GM20000 (cell line): ENCODE measurements at regions not wholly inside any gene's neighbourhood (a gene's known extent, or its start where the extent isn't known, plus 50 kb on each side); places are given as distances from the start of the nearest gene placed in this dataset.

Experiments
- DNase-seq: peaks from one replicate; pipeline ENCODE4 v3.0.0; 2012; ENCODE audit warnings: low spot score
- TF ChIP-seq, protein P1 (sequence below): IDR thresholded peaks from 2 replicates; pipeline ENCODE4 v1.5.1; 2012; ENCODE audit warnings: mild to moderate bottlenecking, control low read depth; ENCODE audit errors: extremely low read depth, missing control alignments

DNA sequence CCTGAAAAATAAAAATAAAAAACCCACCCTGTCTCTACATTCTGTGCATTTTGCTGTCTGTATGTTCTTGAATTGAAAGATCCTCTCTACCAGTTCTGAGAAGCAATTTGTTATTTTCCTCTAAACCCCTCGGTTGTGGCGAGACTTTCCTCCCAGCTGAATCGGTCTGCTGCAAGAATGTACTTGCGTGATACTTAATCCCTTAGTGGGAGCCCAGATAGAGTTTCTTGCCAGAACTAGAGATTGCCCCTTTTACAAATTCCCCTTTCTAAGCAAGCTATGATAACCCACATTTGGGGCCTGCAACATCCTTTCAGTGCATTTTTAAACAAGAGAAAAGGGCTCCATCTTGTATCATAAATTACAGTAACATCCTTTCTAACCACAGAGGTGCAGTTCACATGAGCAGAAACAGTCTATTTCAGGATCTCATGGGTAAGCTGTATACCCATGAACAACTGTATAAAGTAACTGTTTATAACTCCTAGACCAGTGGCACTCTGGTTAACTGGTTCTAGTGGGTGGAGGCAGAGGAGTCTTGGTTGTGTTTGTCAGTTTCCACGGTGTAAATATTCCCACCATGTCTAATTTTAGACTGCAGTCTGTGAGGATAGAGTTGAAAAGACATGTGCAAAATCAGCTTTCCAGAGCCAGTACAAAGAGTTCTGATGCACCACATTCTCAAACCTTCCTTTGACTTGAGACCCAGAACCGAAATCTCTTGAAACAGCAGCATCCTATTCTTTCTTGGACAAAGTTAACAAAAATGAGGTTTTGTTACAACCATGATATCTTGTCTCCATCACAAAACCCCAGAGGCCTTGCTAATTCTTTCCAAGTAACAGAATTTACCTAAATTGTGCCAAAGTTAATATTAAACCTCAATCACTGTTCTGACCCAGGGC, 113.1 kb upstream of the ZNF217 start:
- peak; percentile 40 for DNase-seq
- TF ChIP-seq, protein P1, sequence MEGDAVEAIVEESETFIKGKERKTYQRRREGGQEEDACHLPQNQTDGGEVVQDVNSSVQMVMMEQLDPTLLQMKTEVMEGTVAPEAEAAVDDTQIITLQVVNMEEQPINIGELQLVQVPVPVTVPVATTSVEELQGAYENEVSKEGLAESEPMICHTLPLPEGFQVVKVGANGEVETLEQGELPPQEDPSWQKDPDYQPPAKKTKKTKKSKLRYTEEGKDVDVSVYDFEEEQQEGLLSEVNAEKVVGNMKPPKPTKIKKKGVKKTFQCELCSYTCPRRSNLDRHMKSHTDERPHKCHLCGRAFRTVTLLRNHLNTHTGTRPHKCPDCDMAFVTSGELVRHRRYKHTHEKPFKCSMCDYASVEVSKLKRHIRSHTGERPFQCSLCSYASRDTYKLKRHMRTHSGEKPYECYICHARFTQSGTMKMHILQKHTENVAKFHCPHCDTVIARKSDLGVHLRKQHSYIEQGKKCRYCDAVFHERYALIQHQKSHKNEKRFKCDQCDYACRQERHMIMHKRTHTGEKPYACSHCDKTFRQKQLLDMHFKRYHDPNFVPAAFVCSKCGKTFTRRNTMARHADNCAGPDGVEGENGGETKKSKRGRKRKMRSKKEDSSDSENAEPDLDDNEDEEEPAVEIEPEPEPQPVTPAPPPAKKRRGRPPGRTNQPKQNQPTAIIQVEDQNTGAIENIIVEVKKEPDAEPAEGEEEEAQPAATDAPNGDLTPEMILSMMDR, result no peak

DNA sequence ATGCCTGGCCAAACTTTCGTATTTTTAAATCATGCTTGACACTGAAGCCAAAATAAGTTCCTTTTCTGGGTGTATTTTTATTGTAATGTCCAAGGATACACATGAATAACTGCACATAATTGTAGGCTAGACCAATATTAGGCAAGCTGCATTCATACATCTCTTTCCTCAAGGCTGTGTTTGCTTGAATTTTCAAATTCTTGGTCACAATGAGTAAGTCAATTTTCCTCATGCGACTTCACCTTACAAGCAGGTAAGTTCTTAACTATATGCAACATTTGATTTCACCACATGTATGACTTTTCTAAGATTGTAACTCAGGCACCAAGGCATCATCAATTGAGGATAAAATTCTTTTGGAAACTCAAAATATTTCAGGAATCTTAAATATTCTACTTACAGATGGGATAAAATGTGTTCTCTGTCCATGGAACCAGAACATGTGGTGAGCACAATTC, 112.4 kb upstream of the ZNF217 start:
- TF ChIP-seq, protein P1, result no peak
- DNase-seq, result no peak

DNA sequence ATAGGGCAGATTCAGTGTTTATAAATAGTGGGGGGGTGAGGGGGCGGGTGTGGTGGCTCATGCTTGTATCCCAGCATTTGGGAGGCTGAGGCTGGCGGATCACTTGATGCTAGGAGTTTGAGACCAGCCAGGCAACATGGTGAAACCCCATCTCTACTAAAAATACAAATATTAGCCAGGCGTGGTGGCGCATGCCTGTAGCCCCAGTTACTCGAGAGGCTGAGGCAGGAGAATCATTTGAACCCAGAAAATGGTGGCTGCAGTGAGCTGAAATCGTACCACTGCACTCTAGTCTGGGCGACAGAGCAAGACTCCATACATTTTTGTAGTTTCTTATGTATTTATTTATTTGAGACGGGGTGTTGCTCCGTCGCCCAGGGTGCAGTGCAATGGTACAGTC, 109.0 kb upstream of the ZNF217 start:
- TF ChIP-seq, protein P1, result no peak
- no peak for DNase-seq

DNA sequence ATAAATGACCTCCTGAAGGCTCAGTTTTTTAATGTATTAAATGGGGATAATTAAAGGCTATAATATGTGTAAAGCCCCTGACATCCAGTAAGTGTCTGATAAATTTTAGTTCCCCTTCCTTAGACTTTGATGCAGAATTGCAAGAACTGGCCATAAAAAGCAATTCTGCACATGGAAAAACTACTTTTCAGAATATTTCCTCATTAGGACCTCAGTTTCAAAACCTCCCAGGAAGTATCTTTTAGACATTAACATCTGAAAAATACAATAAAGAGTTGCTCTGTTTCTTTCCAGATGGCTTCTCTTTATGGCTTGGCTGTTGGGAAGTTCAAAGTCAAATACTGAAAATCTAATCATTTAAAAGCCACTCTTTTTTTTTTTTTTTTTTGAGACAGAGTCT, 106.3 kb upstream of the ZNF217 start:
- no peak for DNase-seq
- TF ChIP-seq, protein P1, result no peak

DNA sequence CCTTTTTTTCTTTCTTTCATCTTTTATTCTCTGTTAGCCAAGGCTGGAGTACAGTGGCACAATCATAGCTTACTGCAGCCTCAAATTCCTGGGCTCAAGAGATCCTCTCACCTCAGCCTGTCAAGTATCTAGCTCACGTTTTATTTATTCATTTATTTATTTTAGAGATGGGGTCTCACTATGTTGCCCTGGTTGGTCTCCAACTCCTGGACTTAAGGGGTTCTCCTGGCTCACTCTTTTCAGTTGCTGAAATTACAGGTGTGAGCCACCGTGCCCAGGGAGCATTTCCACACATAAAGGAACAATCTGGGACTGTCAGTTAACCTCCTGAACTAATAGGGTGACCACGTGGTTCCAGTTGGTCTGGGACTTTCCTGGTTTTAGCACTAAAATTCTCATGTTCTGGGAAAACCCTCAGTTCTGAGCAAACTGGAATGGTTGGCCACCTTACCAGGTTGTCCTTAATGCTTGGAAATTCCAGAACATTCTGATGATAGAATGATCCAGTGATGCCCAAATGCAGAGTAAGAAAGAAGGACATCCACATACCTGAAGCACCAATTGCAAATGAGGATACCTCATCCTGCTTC, 105.5 kb upstream of the ZNF217 start:
- DNase-seq, result no peak
- TF ChIP-seq, protein P1, result no peak

- TF ChIP-seq, protein P1, result no peak
- DNase-seq, result no peak
Measured at GRCh38 chr20:53698371-53698978, 104.8 kb upstream of the ZNF217 start.

- DNase-seq, result no peak
- TF ChIP-seq, protein P1, result no peak
Measured at GRCh38 chr20:53695797-53696527, 102.3 kb upstream of the ZNF217 start.
